ENCODE measurements at regions not wholly inside any gene's neighbourhood (a gene's known extent, or its start where the extent isn't known, plus 50 kb on each side); places are given as distances from the start of the nearest gene placed in this dataset.

- TF ChIP-seq, protein P1, sequence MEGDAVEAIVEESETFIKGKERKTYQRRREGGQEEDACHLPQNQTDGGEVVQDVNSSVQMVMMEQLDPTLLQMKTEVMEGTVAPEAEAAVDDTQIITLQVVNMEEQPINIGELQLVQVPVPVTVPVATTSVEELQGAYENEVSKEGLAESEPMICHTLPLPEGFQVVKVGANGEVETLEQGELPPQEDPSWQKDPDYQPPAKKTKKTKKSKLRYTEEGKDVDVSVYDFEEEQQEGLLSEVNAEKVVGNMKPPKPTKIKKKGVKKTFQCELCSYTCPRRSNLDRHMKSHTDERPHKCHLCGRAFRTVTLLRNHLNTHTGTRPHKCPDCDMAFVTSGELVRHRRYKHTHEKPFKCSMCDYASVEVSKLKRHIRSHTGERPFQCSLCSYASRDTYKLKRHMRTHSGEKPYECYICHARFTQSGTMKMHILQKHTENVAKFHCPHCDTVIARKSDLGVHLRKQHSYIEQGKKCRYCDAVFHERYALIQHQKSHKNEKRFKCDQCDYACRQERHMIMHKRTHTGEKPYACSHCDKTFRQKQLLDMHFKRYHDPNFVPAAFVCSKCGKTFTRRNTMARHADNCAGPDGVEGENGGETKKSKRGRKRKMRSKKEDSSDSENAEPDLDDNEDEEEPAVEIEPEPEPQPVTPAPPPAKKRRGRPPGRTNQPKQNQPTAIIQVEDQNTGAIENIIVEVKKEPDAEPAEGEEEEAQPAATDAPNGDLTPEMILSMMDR (IDR thresholded peaks at IDR 0.05): no peak
- no peak for TF ChIP-seq POLR2A (IDR thresholded peaks at IDR 0.05)
Observed at GRCh38 chr18:41410006-41410405, 545.0 kb upstream of the PIK3C3 start.

All from testis (tissue), 2 donors.